Activated CD4-positive, alpha-beta T cell treated with anti-CD3 and anti-CD28 coated beads, Interleukin-2, amount 10 ng/mL, durations not matched to agents 7 days and 5 days (primary cell): ENCODE measurements at regions not wholly inside any gene's neighbourhood (a gene's known extent, or its start where the extent isn't known, plus 50 kb on each side); places are given as distances from the start of the nearest gene placed in this dataset.
"Not testable (repeated sequence)": the region's sequence is repeated elsewhere in the genome, so short reads cannot be mapped to it uniquely, and the experiment has no call there.

Experiments used
- CTCF ChIA-PET: fragments of 350-600 bp; sonication (Branson Sonifier 250); formaldehyde crosslinking; loops from one replicate; lab custom pipeline; 2021; ENCODE audit warnings: antibody characterized with exemption; lab: Charles Lee
- POLR2A ChIA-PET: fragments of 350-600 bp; sonication (Branson Sonifier 250); formaldehyde crosslinking; loops from one replicate; lab custom pipeline; 2021; ENCODE audit warnings: antibody characterized with exemption; lab: Charles Lee
- DNase-seq: peaks from one replicate; pipeline ENCODE4 v3.0.0-alpha.2; 2020
- H3K27ac Mint-ChIP-seq: one replicate; pipeline ENCODE4 v1.8.0; 2021; ENCODE audit warnings: mild to moderate bottlenecking, moderate library complexity, mixed read lengths
- H3K27me3 Mint-ChIP-seq: one replicate; pipeline ENCODE4 v1.8.0; 2021; ENCODE audit warnings: mixed read lengths
- H3K36me3 Mint-ChIP-seq: one replicate; pipeline ENCODE4 v1.8.0; 2021; ENCODE audit warnings: low read depth, mixed read lengths
- H3K4me1 Mint-ChIP-seq: one replicate; pipeline ENCODE4 v1.8.0; 2021; ENCODE audit warnings: mixed read lengths
- H3K4me3 Mint-ChIP-seq: one replicate; pipeline ENCODE4 v1.8.0; 2021; ENCODE audit warnings: mild to moderate bottlenecking, moderate library complexity, mixed read lengths
- H3K9me3 Mint-ChIP-seq: one replicate; pipeline ENCODE4 v1.8.0; 2021; ENCODE audit warnings: mixed read lengths

- Mint-ChIP-seq H3K9me3 (no peaks in the 10 kb centered on the region), H3K4me3 (no peak overlapping the region), H3K27me3 (peaks cover 4% of the 10 kb centered on the region), H3K27ac (no peak overlapping the region), H3K36me3 (no peaks in the 10 kb centered on the region), H3K4me1 (no peaks in the 10 kb centered on the region)
- peak; percentile 62 for DNase-seq
- CTCF ChIA-PET, result interaction anchor here (0.9 to 1.1 kb wide), 2 partner anchors 18 to 24 kb away, joined by 3 read pairs; no protein-coding TSS in a partner anchor
- POLR2A ChIA-PET, result no interaction called here
These were observed 156.3 kb downstream of the SUCLG1 start for GRCh38 chr2:84302513-84303412.

- H3K27me3 Mint-ChIP-seq, result peaks cover 6% of the 10 kb centered on the region
- H3K36me3 Mint-ChIP-seq, result no peaks in the 10 kb centered on the region
- CTCF ChIA-PET, result no interaction called here
- no peaks in the 10 kb centered on the region for H3K4me1 Mint-ChIP-seq
- no peak overlapping the region for H3K27ac Mint-ChIP-seq
- H3K9me3 Mint-ChIP-seq, result no peaks in the 10 kb centered on the region
- H3K4me3 Mint-ChIP-seq, result no peak overlapping the region
- POLR2A ChIA-PET, result no interaction called here
- DNase-seq, result no peak
These were observed 157.4 kb downstream of the SUCLG1 start for GRCh38 chr2:84301717-84302116.

GRCh38 chr2:84300696-84301029 lies 158.4 kb downstream of the SUCLG1 start:
- ChIA-PET POLR2A (no interaction called here), CTCF (no interaction called here)
- Mint-ChIP-seq H3K27ac (no peak overlapping the region), H3K4me1 (no peaks in the 10 kb centered on the region), H3K27me3 (peaks cover 5% of the 10 kb centered on the region), H3K9me3 (no peaks in the 10 kb centered on the region), H3K36me3 (no peaks in the 10 kb centered on the region), H3K4me3 (no peak overlapping the region)
- no peak for DNase-seq

GRCh38 chr2:84300001-84300695 lies 158.9 kb downstream of the SUCLG1 start:
- H3K4me3 Mint-ChIP-seq, H3K36me3 Mint-ChIP-seq, POLR2A ChIA-PET, DNase-seq, H3K9me3 Mint-ChIP-seq, H3K27me3 Mint-ChIP-seq, H3K27ac Mint-ChIP-seq, H3K4me1 Mint-ChIP-seq: not testable (repeated sequence)
- CTCF ChIA-PET, result interaction anchor here (1.4 kb wide), 1 partner anchor 8 kb away, joined by 3 read pairs; no protein-coding TSS in a partner anchor

- no peak for DNase-seq
- no peak overlapping the region for H3K4me3 Mint-ChIP-seq
- CTCF ChIA-PET, result interaction anchor here (1.4 kb wide), 1 partner anchor 9 kb away, joined by 3 read pairs; no protein-coding TSS in a partner anchor
These were observed 159.8 kb downstream of the SUCLG1 start for GRCh38 chr2:84299211-84299775.

GRCh38 chr2:84297155-84297554 lies 161.9 kb downstream of the SUCLG1 start:
- ChIA-PET CTCF (no interaction called here), POLR2A (no interaction called here)
- Mint-ChIP-seq H3K4me1 (no peaks in the 10 kb centered on the region), H3K27ac (no peak overlapping the region), H3K4me3 (no peak overlapping the region), H3K27me3 (peaks cover 8% of the 10 kb centered on the region), H3K36me3 (no peaks in the 10 kb centered on the region), H3K9me3 (no peaks in the 10 kb centered on the region)
- no peak for DNase-seq

More at GRCh38 chr2:84299211-84299775, 159.8 kb downstream of the SUCLG1 start:
- peaks cover 8% of the 10 kb centered on the region for H3K27me3 Mint-ChIP-seq
- H3K4me1 Mint-ChIP-seq, result no peaks in the 10 kb centered on the region
- POLR2A ChIA-PET, result no interaction called here
- no peaks in the 10 kb centered on the region for H3K36me3 Mint-ChIP-seq
- no peak overlapping the region for H3K27ac Mint-ChIP-seq
- no peaks in the 10 kb centered on the region for H3K9me3 Mint-ChIP-seq

- CTCF ChIA-PET, result no interaction called here
These were observed 165.2 kb downstream of the SUCLG1 start for GRCh38 chr2:84293791-84294380.

GRCh38 chr2:84292545-84292944 lies 166.5 kb downstream of the SUCLG1 start:
- ChIA-PET CTCF (no interaction called here), POLR2A (no interaction called here)
- no peak for DNase-seq
- H3K27me3 Mint-ChIP-seq, result peaks cover 4% of the 10 kb centered on the region
- no peaks in the 10 kb centered on the region for H3K4me1 Mint-ChIP-seq
- H3K9me3 Mint-ChIP-seq, result no peaks in the 10 kb centered on the region
- no peak overlapping the region for H3K4me3 Mint-ChIP-seq
- no peak overlapping the region for H3K27ac Mint-ChIP-seq
- no peaks in the 10 kb centered on the region for H3K36me3 Mint-ChIP-seq

More at GRCh38 chr2:84293791-84294380, 165.2 kb downstream of the SUCLG1 start:
- DNase-seq, result no peak
- no peaks in the 10 kb centered on the region for H3K4me1 Mint-ChIP-seq
- POLR2A ChIA-PET, result no interaction called here
- no peak overlapping the region for H3K27ac Mint-ChIP-seq
- H3K27me3 Mint-ChIP-seq, result peaks cover 8% of the 10 kb centered on the region
- H3K9me3 Mint-ChIP-seq, result no peaks in the 10 kb centered on the region
- H3K36me3 Mint-ChIP-seq, result no peaks in the 10 kb centered on the region
- no peak overlapping the region for H3K4me3 Mint-ChIP-seq

GRCh38 chr2:84290537-84290936 lies 168.5 kb downstream of the SUCLG1 start:
- H3K4me1 Mint-ChIP-seq, result no peaks in the 10 kb centered on the region
- H3K9me3 Mint-ChIP-seq, result no peaks in the 10 kb centered on the region
- H3K27ac Mint-ChIP-seq, result no peak overlapping the region
- no peaks in the 10 kb centered on the region for H3K36me3 Mint-ChIP-seq
- no peak overlapping the region for H3K4me3 Mint-ChIP-seq
- H3K27me3 Mint-ChIP-seq, result peaks cover 4% of the 10 kb centered on the region
- DNase-seq, result no peak
- ChIA-PET POLR2A (no interaction called here), CTCF (no interaction called here)

GRCh38 chr2:84288293-84288692 lies 170.8 kb downstream of the SUCLG1 start:
- Mint-ChIP-seq H3K27ac (no peak overlapping the region), H3K36me3 (no peaks in the 10 kb centered on the region), H3K27me3 (peaks cover 2% of the 10 kb centered on the region), H3K9me3 (no peaks in the 10 kb centered on the region), H3K4me3 (no peak overlapping the region), H3K4me1 (no peaks in the 10 kb centered on the region)
- no peak for DNase-seq
- ChIA-PET CTCF (no interaction called here), POLR2A (interaction anchor here (0.6 kb wide), 1 partner anchor 16 kb away, joined by 5 read pairs; no protein-coding TSS in a partner anchor)

- Mint-ChIP-seq H3K36me3 (no peaks in the 10 kb centered on the region), H3K9me3 (no peaks in the 10 kb centered on the region), H3K27me3 (peaks cover 2% of the 10 kb centered on the region), H3K4me3 (no peak overlapping the region), H3K27ac (no peak overlapping the region), H3K4me1 (no peaks in the 10 kb centered on the region)
- ChIA-PET POLR2A (no interaction called here), CTCF (interaction anchor here (0.6 kb wide), 2 partner anchors 10 to 12 kb away, joined by 3 read pairs; no protein-coding TSS in a partner anchor)
- DNase-seq, result no peak
These were observed 172.2 kb downstream of the SUCLG1 start for GRCh38 chr2:84286878-84287277.

- Mint-ChIP-seq H3K4me3 (no peak overlapping the region), H3K27me3 (peaks cover 2% of the 10 kb centered on the region), H3K36me3 (no peaks in the 10 kb centered on the region), H3K9me3 (no peaks in the 10 kb centered on the region), H3K4me1 (no peaks in the 10 kb centered on the region), H3K27ac (no peak overlapping the region)
- ChIA-PET POLR2A (no interaction called here), CTCF (interaction anchor here (1.7 kb wide), 1 partner anchor 18 kb away, joined by 3 read pairs; no protein-coding TSS in a partner anchor)
- no peak for DNase-seq
These were observed 173.9 kb downstream of the SUCLG1 start for GRCh38 chr2:84285056-84285747.
